ENCODE measurements at regions not wholly inside any gene's neighbourhood (a gene's known extent, or its start where the extent isn't known, plus 50 kb on each side); places are given as distances from the start of the nearest gene placed in this dataset.

- Histone ChIP-seq H3K27ac (ENCODE audit: low read depth, low read length) (no peak overlapping the region), H3K27me3 (ENCODE audit: control insufficient read depth, insufficient read depth, low read length, poor library complexity, severe bottlenecking) (no peaks in the 10 kb centered on the region), H3K9ac (ENCODE audit: extremely low read depth, low read length, poor library complexity, severe bottlenecking) (no peak overlapping the region), H3K36me3 (ENCODE audit: control insufficient read depth, insufficient read depth, low read length) (no peaks in the 10 kb centered on the region), H3K4me1 (ENCODE audit: control insufficient read depth, insufficient read depth, low read length) (peaks cover 7% of the 10 kb centered on the region), H3K9me3 (ENCODE audit: control insufficient read depth, low read length) (no peaks in the 10 kb centered on the region), H3K4me3 (ENCODE audit: low read length) (no peak overlapping the region)
- H3K4me3 Mint-ChIP-seq = no peak overlapping the region
- peaks cover 22% of the 10 kb centered on the region for H3K4me1 Mint-ChIP-seq
- no peaks in the 10 kb centered on the region for H3K9me3 Mint-ChIP-seq
- H3K27ac Mint-ChIP-seq = no peak overlapping the region
- TF ChIP-seq CTCF (conservative IDR thresholded peaks at IDR 0.05) = no peak
- H3K27me3 Mint-ChIP-seq (ENCODE audit: insufficient read depth) = no peaks in the 10 kb centered on the region
- no peak for DNase-seq
- WGBS, 2 experiments (ENCODE audit: insufficient coverage in 1 of 2, insufficient read length in 1 of 2) = 100% methylated on average over 1 to 3 of the region's 3 CpGs
- H3K36me3 Mint-ChIP-seq (ENCODE audit: low read depth) = no peaks in the 10 kb centered on the region
These were observed 120.7 kb downstream of the CDC7 start for GRCh38 chr1:91621360-91621759.

GRCh38 chr1:91621907-91622306 is 121.3 kb downstream of the CDC7 start:
- WGBS, 2 experiments (ENCODE audit: insufficient coverage in 1 of 2, insufficient read length in 1 of 2) = 66 to 74% methylated on average over 2 of the region's 2 CpGs
- no peak for TF ChIP-seq CTCF (conservative IDR thresholded peaks at IDR 0.05)
- Histone ChIP-seq H3K4me3 (ENCODE audit: low read length) (no peak overlapping the region), H3K9me3 (ENCODE audit: control insufficient read depth, low read length) (no peaks in the 10 kb centered on the region), H3K4me1 (ENCODE audit: control insufficient read depth, insufficient read depth, low read length) (peaks cover 7% of the 10 kb centered on the region), H3K9ac (ENCODE audit: extremely low read depth, low read length, poor library complexity, severe bottlenecking) (no peak overlapping the region), H3K27ac (ENCODE audit: low read depth, low read length) (no peak overlapping the region), H3K27me3 (ENCODE audit: control insufficient read depth, insufficient read depth, low read length, poor library complexity, severe bottlenecking) (no peaks in the 10 kb centered on the region), H3K36me3 (ENCODE audit: control insufficient read depth, insufficient read depth, low read length) (no peaks in the 10 kb centered on the region)
- Mint-ChIP-seq H3K9me3 (no peaks in the 10 kb centered on the region), H3K27ac (no peak overlapping the region), H3K4me3 (no peak overlapping the region), H3K27me3 (ENCODE audit: insufficient read depth) (no peaks in the 10 kb centered on the region), H3K36me3 (ENCODE audit: low read depth) (no peaks in the 10 kb centered on the region), H3K4me1 (peaks cover 23% of the 10 kb centered on the region)
- no peak for DNase-seq

- Histone ChIP-seq H3K27me3 (ENCODE audit: control insufficient read depth, insufficient read depth, low read length, poor library complexity, severe bottlenecking) (no peaks in the 10 kb centered on the region), H3K27ac (ENCODE audit: low read depth, low read length) (no peak overlapping the region), H3K4me1 (ENCODE audit: control insufficient read depth, insufficient read depth, low read length) (peaks cover 7% of the 10 kb centered on the region), H3K9ac (ENCODE audit: extremely low read depth, low read length, poor library complexity, severe bottlenecking) (no peak overlapping the region), H3K9me3 (ENCODE audit: control insufficient read depth, low read length) (no peaks in the 10 kb centered on the region), H3K4me3 (ENCODE audit: low read length) (no peak overlapping the region), H3K36me3 (ENCODE audit: control insufficient read depth, insufficient read depth, low read length) (no peaks in the 10 kb centered on the region)
- H3K4me3 Mint-ChIP-seq = no peak overlapping the region
- no peak for TF ChIP-seq CTCF (conservative IDR thresholded peaks at IDR 0.05)
- no peak overlapping the region for H3K27ac Mint-ChIP-seq
- H3K9me3 Mint-ChIP-seq = peaks cover 4% of the 10 kb centered on the region
- no peak for DNase-seq
- no peaks in the 10 kb centered on the region for H3K27me3 Mint-ChIP-seq (ENCODE audit: insufficient read depth)
- WGBS, 2 experiments (ENCODE audit: insufficient coverage in 1 of 2, insufficient read length in 1 of 2) = 94 to 100% methylated on average over 3 of the region's 3 CpGs
- no peaks in the 10 kb centered on the region for H3K36me3 Mint-ChIP-seq (ENCODE audit: low read depth)
- peaks cover 17% of the 10 kb centered on the region for H3K4me1 Mint-ChIP-seq
These were observed 122.0 kb downstream of the CDC7 start for GRCh38 chr1:91622616-91623015.
